SK-N-SH (cell line): ENCODE measurements at regions not wholly inside any gene's neighbourhood (a gene's known extent, or its start where the extent isn't known, plus 50 kb on each side); places are given as distances from the start of the nearest gene placed in this dataset.

ENCODE experiments used
- CTCF ChIA-PET: fragments of 300-600, 350-600 bp; formaldehyde crosslinking; extraction: SDS; loops from one replicate; lab custom pipeline; 2021; lab: Yijun Ruan, JAX
- POLR2A ChIA-PET: fragments of 350-600 bp; sonication (Branson Sonifier 250); formaldehyde crosslinking; extraction: SDS; loops from one replicate; lab custom pipeline; 2020; ENCODE audit warnings: antibody characterized with exemption, inconsistent platforms; lab: Yijun Ruan, JAX
- DNase-seq: peaks from one replicate; pipeline ENCODE4 v3.0.0; 2012
- H2AFZ ChIP-seq: fragments of 200-600 bp; sonication (generic); 2 replicates; pipeline ENCODE4 v1.8.1; 2016; ENCODE audit warnings: antibody characterized with exemption, mild to moderate bottlenecking, low read depth
- H3F3A ChIP-seq: fragments of 200-600 bp; sonication (generic); replicated peaks from 2 replicates; pipeline ENCODE3; 2016; ENCODE audit warnings: antibody characterized with exemption, mild to moderate bottlenecking; ENCODE audit not compliant: insufficient read depth
- H3K27ac ChIP-seq, 2 experiments: fragments of 200-500 bp in 1 of 2; fragments of 200-600 bp in 1 of 2; sonication (Bioruptor generic) in 1 of 2; sonication (generic), shearing (Covaris generic) in 1 of 2; 2 replicates each; pipeline versions ENCODE4 v1.5.1 to v1.6.1; 2014 to 2016; ENCODE audit warnings: low read depth in 2 of 2, inconsistent platforms in 1 of 2, low read length in 1 of 2, mild to moderate bottlenecking in 1 of 2, mixed read lengths in 1 of 2
- H3K27me3 ChIP-seq: fragments of 200-600 bp; sonication (generic), shearing (Covaris generic); 2 replicates; pipeline ENCODE4 v1.6.1; 2016; ENCODE audit warnings: mixed run types; ENCODE audit not compliant: insufficient read depth
- H3K36me3 ChIP-seq, 2 experiments: fragments of 200-500 bp in 1 of 2; fragments of 200-600 bp in 1 of 2; sonication (Bioruptor generic) in 1 of 2; sonication (generic) in 1 of 2; replicated peaks in 1 of 2; 2 replicates each; pipeline versions ENCODE3 to v1.5.1; 2014 to 2016; ENCODE audit warnings: low read length in 1 of 2, mild to moderate bottlenecking in 1 of 2; ENCODE audit not compliant: insufficient read depth in 2 of 2, control insufficient read depth in 1 of 2
- H3K4me1 ChIP-seq, 2 experiments: fragments of 200-500 bp in 1 of 2; fragments of 200-600 bp in 1 of 2; sonication (Bioruptor generic) in 1 of 2; sonication (generic), shearing (Covaris generic) in 1 of 2; 2 replicates each; pipeline versions ENCODE4 v1.5.1 to v1.6.1; 2014 to 2016; ENCODE audit warnings: low read depth in 1 of 2, low read length in 1 of 2, mixed run types in 1 of 2; ENCODE audit not compliant: insufficient read depth in 2 of 2, control insufficient read depth in 1 of 2
- H3K4me2 ChIP-seq: fragments of 200-600 bp; sonication (generic), shearing (Covaris generic); 2 replicates; pipeline ENCODE4 v1.6.1; 2017; ENCODE audit warnings: mixed run types
- H3K4me3 ChIP-seq, 2 experiments: fragments of 200-500 bp in 1 of 2; fragments of 200-600 bp in 1 of 2; sonication (Bioruptor generic) in 1 of 2; sonication (generic), shearing (Covaris generic) in 1 of 2; 2 replicates each; pipeline versions ENCODE4 v1.5.1 to v1.8.1; 2014 to 2016; ENCODE audit warnings: low read depth in 2 of 2, inconsistent platforms in 1 of 2, low read length in 1 of 2, mild to moderate bottlenecking in 1 of 2, mixed read lengths in 1 of 2, moderate library complexity in 1 of 2
- H3K79me2 ChIP-seq: fragments of 200-600 bp; sonication (generic); 2 replicates; pipeline ENCODE4 v1.8.1; 2017; ENCODE audit warnings: mild to moderate bottlenecking; ENCODE audit not compliant: insufficient read depth
- H3K9ac ChIP-seq: fragments of 200-600 bp; sonication (generic); 2 replicates; pipeline ENCODE4 v1.6.1; 2017; ENCODE audit warnings: mixed run types
- H3K9me2 ChIP-seq: fragments of 200-600 bp; sonication (generic); 2 replicates; pipeline ENCODE4 v1.6.1; 2017; ENCODE audit warnings: mixed run types
- H3K9me3 ChIP-seq: fragments of 200-600 bp; sonication (generic); 2 replicates; pipeline ENCODE4 v1.6.1; 2017; ENCODE audit warnings: mixed run types, mild to moderate bottlenecking, moderate library complexity
- H4K20me1 ChIP-seq: fragments of 200-600 bp; sonication (generic); 2 replicates; pipeline ENCODE4 v1.6.1; 2017; ENCODE audit warnings: mild to moderate bottlenecking, mixed run types; ENCODE audit not compliant: insufficient read depth
- CHD2 ChIP-seq: fragments of 150-350 bp; IDR thresholded peaks from 2 replicates; pipeline ENCODE4 v1.6.1; 2018; ENCODE audit warnings: low read length; ENCODE audit not compliant: partially characterized antibody
- CTCF ChIP-seq: fragments of 200-600 bp; sonication (generic); IDR thresholded peaks from 2 replicates; pipeline ENCODE4 v1.6.1; 2017; ENCODE audit warnings: antibody characterized with exemption, mild to moderate bottlenecking, moderate library complexity
- ELF1 ChIP-seq: IDR thresholded peaks from 2 replicates; pipeline ENCODE4 v1.4.0; 2012
- EP300 ChIP-seq, 2 experiments: IDR thresholded peaks; 2 replicates each; pipeline versions ENCODE4 v1.4.0 to v1.6.1; 2012; ENCODE audit warnings: borderline replicate concordance in 1 of 2, low read depth in 1 of 2, low read length in 1 of 2
- FOSL2 ChIP-seq: IDR thresholded peaks from 2 replicates; pipeline ENCODE4 v1.4.0; 2012; ENCODE audit warnings: low read depth, mild to moderate bottlenecking, moderate library complexity, borderline replicate concordance
- FOXJ3 ChIP-seq: sonication (generic); formaldehyde crosslinking; IDR thresholded peaks from 2 replicates; pipeline ENCODE4 v1.5.1; 2020; ENCODE audit warnings: mild to moderate bottlenecking, missing genetic modification reagents
- JUND ChIP-seq: IDR thresholded peaks from 2 replicates; pipeline ENCODE4 v1.4.0; 2012
- MAX ChIP-seq: IDR thresholded peaks from 2 replicates; pipeline ENCODE4 v1.4.0; 2012; ENCODE audit warnings: low read depth
- MEF2A ChIP-seq: IDR thresholded peaks from 2 replicates; pipeline ENCODE4 v1.4.0; 2012; ENCODE audit warnings: low read depth, borderline replicate concordance
- NFIC ChIP-seq: IDR thresholded peaks from 2 replicates; pipeline ENCODE4 v1.4.0; 2012; ENCODE audit warnings: borderline replicate concordance
- PBX3 ChIP-seq: IDR thresholded peaks from 2 replicates; pipeline ENCODE4; 2012
- POLR2AphosphoS5 ChIP-seq: IDR thresholded peaks from 2 replicates; pipeline ENCODE4 v1.6.1; 2012; ENCODE audit warnings: low read depth, low read length
- RAD21 ChIP-seq: IDR thresholded peaks from 2 replicates; pipeline ENCODE4 v1.6.1; 2012; ENCODE audit warnings: mild to moderate bottlenecking, low read length
- REST ChIP-seq: IDR thresholded peaks from 2 replicates; pipeline ENCODE4 v1.6.1; 2012; ENCODE audit warnings: mild to moderate bottlenecking, low read depth, low read length, moderate library complexity
- TAF1 ChIP-seq: IDR thresholded peaks from 2 replicates; pipeline ENCODE4 v1.6.1; 2012; ENCODE audit warnings: low read depth, mild to moderate bottlenecking, low read length, moderate library complexity, borderline replicate concordance
- TCF12 ChIP-seq: IDR thresholded peaks from 2 replicates; pipeline ENCODE4 v1.4.0; 2012
- ZBTB33 ChIP-seq: IDR thresholded peaks from 2 replicates; pipeline ENCODE4 v1.4.0; 2012; ENCODE audit warnings: low read depth, borderline replicate concordance
- WGBS: methylation state at CpG from one replicate; pipeline ENCODE4 v1.1.6; 2017; ENCODE audit warnings: low lambda C conversion rate; 5-methylcytosine and 5-hydroxymethylcytosine counted together

- Histone ChIP-seq H4K20me1 (no peaks in the 10 kb centered on the region), H3K27ac (no peak overlapping the region), H3K27me3 (no peaks in the 10 kb centered on the region), H3K4me3 (no peak overlapping the region), H3F3A (no peaks in the 10 kb centered on the region), H2AFZ (no peak overlapping the region), H3K9ac (no peak overlapping the region), H3K4me2 (no peak overlapping the region), H3K79me2 (no peaks in the 10 kb centered on the region), H3K9me3 (no peaks in the 10 kb centered on the region), H3K4me1 (no peaks in the 10 kb centered on the region), H3K9me2 (no peaks in the 10 kb centered on the region)
- WGBS = 0% methylated on average over 1 of the region's 1 CpG
- CTCF ChIA-PET = no interaction called here
- no peak for DNase-seq
- TF ChIP-seq NFIC (no peak), PBX3 (no peak), ELF1 (no peak), MAX (no peak), TAF1 (no peak), CHD2 (no peak)
- TF ChIP-seq, all 33 proteins: peak for 0
- POLR2A ChIA-PET = no interaction called here
- no peaks in the 10 kb centered on the region for H3K36me3 ChIP-seq
These were observed 200.7 kb downstream of the SLITRK1 start for GRCh38 chr13:83681547-83681946.

GRCh38 chr13:83677985-83678384, 204.3 kb downstream of the SLITRK1 start:
- DNase-seq = no peak
- Histone ChIP-seq H3K9me3 (no peaks in the 10 kb centered on the region), H3K9ac (no peak overlapping the region), H2AFZ (no peak overlapping the region), H3K4me3 (no peak overlapping the region), H3K36me3 (no peaks in the 10 kb centered on the region), H3K9me2 (no peaks in the 10 kb centered on the region), H3F3A (no peaks in the 10 kb centered on the region), H3K79me2 (no peaks in the 10 kb centered on the region), H3K27me3 (no peaks in the 10 kb centered on the region; the same call in 1 of the 2 replicates), H3K4me1 (no peaks in the 10 kb centered on the region), H3K4me2 (no peak overlapping the region), H3K27ac (no peak overlapping the region), H4K20me1 (no peaks in the 10 kb centered on the region)
- TF ChIP-seq CTCF (no peak), RAD21 (no peak), MAX (no peak), MEF2A (no peak), TAF1 (no peak), REST (no peak), ZBTB33 (no peak), POLR2AphosphoS5 (no peak), EP300 (IDR thresholded peaks at IDR 0.05; ENCODE audit: borderline replicate concordance in 1 of 2, low read depth in 1 of 2, low read length in 1 of 2) (no peak), FOSL2 (no peak), TCF12 (no peak), NFIC (no peak), CHD2 (no peak), JUND (no peak), FOXJ3 (no peak)
- ChIA-PET CTCF (no interaction called here), POLR2A (no interaction called here)
